ENCODE measurements at regions not wholly inside any gene's neighbourhood (a gene's known extent, or its start where the extent isn't known, plus 50 kb on each side); places are given as distances from the start of the nearest gene placed in this dataset.

DNA sequence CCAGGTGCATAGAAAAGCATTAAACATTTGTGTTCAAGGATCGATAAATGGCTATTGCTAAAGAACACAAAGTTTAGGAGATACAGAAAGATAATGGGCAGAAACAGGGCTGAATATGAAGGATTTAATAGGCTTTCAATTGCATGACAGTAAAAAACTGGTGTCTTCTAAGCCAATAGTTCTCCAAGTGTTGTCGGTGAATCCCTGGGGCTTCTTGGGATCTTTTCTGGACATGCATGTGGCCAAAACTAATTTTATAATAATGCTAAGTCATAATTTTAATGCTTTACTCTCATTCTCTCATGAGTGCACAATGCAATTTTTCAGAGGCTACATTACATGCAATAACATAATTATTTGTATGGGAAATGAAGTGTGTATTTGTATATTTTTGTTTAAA, 521.1 kb upstream of the ANKRD30A start:
- ChIA-PET CTCF (no interaction called here), POLR2A (ENCODE audit: unreplicated experiment) (no interaction called here)
- ATAC-seq (ENCODE audit: low read depth) (no peak), DNase-seq (no peak)
- no peak overlapping the region for H3K23ac ChIP-seq (ENCODE audit: low read depth, low read length)
- no peak overlapping the region for H3K9ac ChIP-seq (ENCODE audit: low read depth, low read length)
- H3K4me2 ChIP-seq (ENCODE audit: low read depth, low read length) = no peak overlapping the region
- BruUV-seq (replicated peaks) = no TSS peak
- TF ChIP-seq SMC3 (IDR thresholded peaks at IDR 0.05; ENCODE audit: low read depth, low read length) (no peak), RFX5 (IDR thresholded peaks at IDR 0.05; ENCODE audit: low read depth, low read length) (no peak), MXI1 (IDR thresholded peaks at IDR 0.05; ENCODE audit: borderline replicate concordance, low read depth, low read length) (no peak), MAFK (IDR thresholded peaks at IDR 0.05; ENCODE audit: low read depth, low read length) (no peak), FOS (IDR thresholded peaks at IDR 0.05; ENCODE audit: low read depth, low read length) (no peak), RCOR1 (IDR thresholded peaks at IDR 0.05; ENCODE audit: insufficient replicate concordance, low read length) (no peak), NFE2L2 (IDR thresholded peaks at IDR 0.05; ENCODE audit: low read depth, low read length) (no peak), BHLHE40 (IDR thresholded peaks at IDR 0.05; ENCODE audit: low read depth, low read length) (no peak), MAZ (IDR thresholded peaks at IDR 0.05; ENCODE audit: borderline replicate concordance, low read depth, low read length) (no peak), POLR2A (IDR thresholded peaks at IDR 0.05; ENCODE audit: low read depth, low read length) (no peak), CHD1 (IDR thresholded peaks at IDR 0.05; ENCODE audit: low read depth, low read length) (no peak)
- TF ChIP-seq, protein P1, sequence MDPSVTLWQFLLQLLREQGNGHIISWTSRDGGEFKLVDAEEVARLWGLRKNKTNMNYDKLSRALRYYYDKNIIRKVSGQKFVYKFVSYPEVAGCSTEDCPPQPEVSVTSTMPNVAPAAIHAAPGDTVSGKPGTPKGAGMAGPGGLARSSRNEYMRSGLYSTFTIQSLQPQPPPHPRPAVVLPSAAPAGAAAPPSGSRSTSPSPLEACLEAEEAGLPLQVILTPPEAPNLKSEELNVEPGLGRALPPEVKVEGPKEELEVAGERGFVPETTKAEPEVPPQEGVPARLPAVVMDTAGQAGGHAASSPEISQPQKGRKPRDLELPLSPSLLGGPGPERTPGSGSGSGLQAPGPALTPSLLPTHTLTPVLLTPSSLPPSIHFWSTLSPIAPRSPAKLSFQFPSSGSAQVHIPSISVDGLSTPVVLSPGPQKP (IDR thresholded peaks at IDR 0.05; ENCODE audit: borderline replicate concordance, low read depth, low read length) = no peak
- TF ChIP-seq, protein P2, sequence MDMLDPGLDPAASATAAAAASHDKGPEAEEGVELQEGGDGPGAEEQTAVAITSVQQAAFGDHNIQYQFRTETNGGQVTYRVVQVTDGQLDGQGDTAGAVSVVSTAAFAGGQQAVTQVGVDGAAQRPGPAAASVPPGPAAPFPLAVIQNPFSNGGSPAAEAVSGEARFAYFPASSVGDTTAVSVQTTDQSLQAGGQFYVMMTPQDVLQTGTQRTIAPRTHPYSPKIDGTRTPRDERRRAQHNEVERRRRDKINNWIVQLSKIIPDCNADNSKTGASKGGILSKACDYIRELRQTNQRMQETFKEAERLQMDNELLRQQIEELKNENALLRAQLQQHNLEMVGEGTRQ (IDR thresholded peaks at IDR 0.05; ENCODE audit: low read depth, low read length) = no peak
- TF ChIP-seq, protein P3, sequence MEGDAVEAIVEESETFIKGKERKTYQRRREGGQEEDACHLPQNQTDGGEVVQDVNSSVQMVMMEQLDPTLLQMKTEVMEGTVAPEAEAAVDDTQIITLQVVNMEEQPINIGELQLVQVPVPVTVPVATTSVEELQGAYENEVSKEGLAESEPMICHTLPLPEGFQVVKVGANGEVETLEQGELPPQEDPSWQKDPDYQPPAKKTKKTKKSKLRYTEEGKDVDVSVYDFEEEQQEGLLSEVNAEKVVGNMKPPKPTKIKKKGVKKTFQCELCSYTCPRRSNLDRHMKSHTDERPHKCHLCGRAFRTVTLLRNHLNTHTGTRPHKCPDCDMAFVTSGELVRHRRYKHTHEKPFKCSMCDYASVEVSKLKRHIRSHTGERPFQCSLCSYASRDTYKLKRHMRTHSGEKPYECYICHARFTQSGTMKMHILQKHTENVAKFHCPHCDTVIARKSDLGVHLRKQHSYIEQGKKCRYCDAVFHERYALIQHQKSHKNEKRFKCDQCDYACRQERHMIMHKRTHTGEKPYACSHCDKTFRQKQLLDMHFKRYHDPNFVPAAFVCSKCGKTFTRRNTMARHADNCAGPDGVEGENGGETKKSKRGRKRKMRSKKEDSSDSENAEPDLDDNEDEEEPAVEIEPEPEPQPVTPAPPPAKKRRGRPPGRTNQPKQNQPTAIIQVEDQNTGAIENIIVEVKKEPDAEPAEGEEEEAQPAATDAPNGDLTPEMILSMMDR (conservative IDR thresholded peaks at IDR 0.05; ENCODE audit: low read depth, low read length) = no peak
- H3K79me1 ChIP-seq (ENCODE audit: low read depth in 1 of 2, low read length in 2 of 2) = no peaks in the 10 kb centered on the region
- H2AK9ac ChIP-seq (replicated peaks; ENCODE audit: low read depth, low read length, poor library complexity) = no peak overlapping the region
- in situ Hi-C loops (cut with MboI; ENCODE audit: low sequenced_read_pairs) (no loop called here), dilution Hi-C loops (cut with HindIII; ENCODE audit: low sequenced_read_pairs, unreplicated experiment) (no loop called here), intact Hi-C loops (cut with micrococcal nuclease) (loop anchor here (10.0 kb wide), 1 partner anchor 960 kb away; the partner anchor contains the start of gene FZD8)
- H3K4me3 ChIP-seq (ENCODE audit: insufficient read depth, low read depth, low read length) = no peak overlapping the region
- H3K27me3 ChIP-seq (ENCODE audit: control insufficient read depth, insufficient read depth, low read length) = no peaks in the 10 kb centered on the region
- H2AK5ac ChIP-seq (ENCODE audit: low read depth, low read length) = no peak overlapping the region
- no peaks in the 10 kb centered on the region for H4K20me1 ChIP-seq (ENCODE audit: insufficient read depth, low read length)
- H4K91ac ChIP-seq (ENCODE audit: insufficient read depth, low read depth, low read length) = no peak overlapping the region
- peaks cover 11% of the 10 kb centered on the region for H3K4me1 ChIP-seq (ENCODE audit: control insufficient read depth, insufficient read depth, low read length)
- H3K56ac ChIP-seq (ENCODE audit: extremely low read depth, insufficient read depth, low read length) = no peak overlapping the region
- peaks cover 4% of the 10 kb centered on the region; the same call in 1 of the 2 replicates for H3K9me1 ChIP-seq (ENCODE audit: insufficient read depth, low read length)
- no peak overlapping the region for H2AFZ ChIP-seq (replicated peaks; ENCODE audit: low read length, poor library complexity)
- H3K14ac ChIP-seq (replicated peaks; ENCODE audit: low read depth, low read length) = no peak overlapping the region
- no peak overlapping the region for H2BK5ac ChIP-seq (ENCODE audit: low read depth, low read length, poor library complexity, severe bottlenecking)
- no peak overlapping the region for H3K4ac ChIP-seq (ENCODE audit: low read depth, low read length)
- H2BK120ac ChIP-seq (ENCODE audit: low read depth, low read length) = no peak overlapping the region
- H3K36me3 ChIP-seq (ENCODE audit: control insufficient read depth, insufficient read depth, low read length) = no peaks in the 10 kb centered on the region
- WGBS, 2 experiments (ENCODE audit: extremely low coverage in 2 of 2, insufficient read length in 1 of 2) = 89% methylated on average over 1 of the region's 2 CpGs; no CpG with 5 or more reads in 1 of the 2 experiments
- no peaks in the 10 kb centered on the region for H3K9me3 ChIP-seq (ENCODE audit: control insufficient read depth, insufficient read depth, low read length)
- H4K5ac ChIP-seq (ENCODE audit: low read depth, low read length) = no peak overlapping the region
- H3K18ac ChIP-seq (ENCODE audit: low read depth, low read length) = no peak overlapping the region
- no peak overlapping the region for H3K27ac ChIP-seq (ENCODE audit: insufficient read depth, low read length)
- H2BK15ac ChIP-seq (ENCODE audit: low read depth, low read length) = no peak overlapping the region
- no peak overlapping the region for H2BK20ac ChIP-seq (ENCODE audit: low read depth, low read length)
- H4K8ac ChIP-seq (ENCODE audit: low read depth in 2 of 2, low read length in 2 of 2) = no peak overlapping the region

Measured in IMR-90 (cell line).